ENCODE measurements at regions not wholly inside any gene's neighbourhood (a gene's known extent, or its start where the extent isn't known, plus 50 kb on each side); places are given as distances from the start of the nearest gene placed in this dataset.

DNA sequence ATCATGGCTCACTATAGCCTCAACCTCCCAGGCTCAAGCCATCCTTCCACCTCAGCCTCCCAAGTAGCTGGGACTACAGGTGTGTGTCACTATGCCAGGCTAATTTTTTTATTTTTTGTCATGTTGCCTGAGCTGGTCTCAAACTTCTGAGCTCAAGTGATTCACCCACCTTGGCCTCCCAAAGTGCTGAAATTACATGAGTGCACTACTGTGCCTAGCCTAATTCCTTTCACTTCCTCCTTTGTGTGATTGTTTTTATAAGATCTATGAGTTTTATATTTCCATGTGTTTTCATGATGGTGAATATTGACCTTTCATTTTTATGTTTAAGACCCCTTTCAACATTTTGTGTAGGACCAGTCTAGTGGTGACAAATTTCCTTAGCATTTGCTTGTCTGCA is 55.2 kb upstream of the IL12B start:
- DNase-seq (ENCODE audit: low read depth in 1 of 2, low spot score in 1 of 2): no peak

DNA sequence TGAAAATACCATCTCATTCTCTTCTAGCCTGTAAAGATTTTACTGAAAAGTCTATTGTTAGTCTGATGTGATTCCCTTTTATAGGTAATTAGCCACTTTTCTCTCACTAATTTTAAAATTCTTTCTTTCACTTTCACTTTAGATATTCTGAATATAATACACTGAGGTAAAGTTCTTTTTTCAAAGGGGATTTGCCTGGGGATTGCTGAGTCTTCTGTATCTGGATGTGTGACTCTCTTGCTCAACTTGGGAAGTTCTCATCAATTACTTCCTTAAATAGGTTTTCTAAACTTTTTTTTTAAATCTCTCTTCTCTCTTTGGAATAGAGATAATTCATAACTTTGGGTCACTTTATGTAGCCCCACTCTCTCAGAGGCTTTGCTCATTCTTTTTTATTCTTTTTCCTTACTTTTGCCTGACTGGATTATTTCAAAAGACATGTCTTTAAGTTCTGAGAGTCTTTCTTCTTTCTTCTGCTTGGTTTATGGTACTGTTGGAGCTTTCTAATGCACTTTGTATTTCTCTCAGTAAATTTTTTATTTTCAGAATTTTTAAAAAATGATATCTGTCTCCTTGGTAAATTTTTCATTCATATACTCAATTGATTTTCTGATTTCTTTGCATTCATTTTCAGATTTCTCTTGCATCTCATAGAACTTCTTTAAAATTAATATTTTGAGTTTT is 55.9 kb upstream of the IL12B start:
- DNase-seq (ENCODE audit: low read depth in 1 of 2, low spot score in 1 of 2): no peak

DNA sequence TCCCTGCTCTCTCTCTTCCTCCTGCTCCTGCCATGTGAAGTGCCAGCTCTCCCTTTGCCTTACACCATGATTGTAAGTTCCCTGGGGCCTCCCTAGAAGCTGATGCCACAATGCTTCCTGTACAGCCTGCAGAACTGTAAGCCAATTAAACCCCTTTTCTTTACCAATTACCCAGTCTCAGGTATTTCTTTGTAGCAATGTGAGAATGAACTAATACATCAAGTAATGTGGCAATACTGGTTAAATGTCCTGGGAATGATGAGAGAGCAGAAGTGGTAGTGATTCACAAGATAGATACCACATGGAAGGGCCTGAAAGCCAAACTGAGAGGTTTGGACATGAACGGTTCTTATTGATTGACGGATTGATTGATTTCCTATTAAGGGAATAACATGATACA is 62.6 kb upstream of the IL12B start:
- DNase-seq (ENCODE audit: low read depth in 1 of 2, low spot score in 1 of 2): no peak

DNA sequence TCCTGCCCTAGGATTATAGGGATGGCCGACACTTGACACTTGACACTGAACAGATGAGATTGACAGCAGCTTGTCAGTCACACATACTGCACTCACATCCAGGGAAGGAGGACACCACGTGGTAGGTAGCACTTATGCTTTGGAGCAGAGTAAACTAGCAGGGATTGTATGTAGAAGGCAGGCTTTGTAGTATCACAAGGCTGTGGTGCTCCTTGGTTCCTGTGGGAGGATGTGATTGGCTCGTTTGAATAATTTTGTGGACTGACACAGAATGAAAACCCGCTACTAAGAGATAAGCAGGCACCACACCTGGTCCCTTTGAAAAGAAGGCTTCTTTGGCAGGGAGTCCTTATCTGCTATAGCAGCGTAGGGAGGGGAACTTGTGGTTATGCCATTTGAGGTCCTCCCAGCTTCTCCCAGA is 63.6 kb upstream of the IL12B start:
- DNase-seq (ENCODE audit: low read depth in 1 of 2, low spot score in 1 of 2): no peak

DNA sequence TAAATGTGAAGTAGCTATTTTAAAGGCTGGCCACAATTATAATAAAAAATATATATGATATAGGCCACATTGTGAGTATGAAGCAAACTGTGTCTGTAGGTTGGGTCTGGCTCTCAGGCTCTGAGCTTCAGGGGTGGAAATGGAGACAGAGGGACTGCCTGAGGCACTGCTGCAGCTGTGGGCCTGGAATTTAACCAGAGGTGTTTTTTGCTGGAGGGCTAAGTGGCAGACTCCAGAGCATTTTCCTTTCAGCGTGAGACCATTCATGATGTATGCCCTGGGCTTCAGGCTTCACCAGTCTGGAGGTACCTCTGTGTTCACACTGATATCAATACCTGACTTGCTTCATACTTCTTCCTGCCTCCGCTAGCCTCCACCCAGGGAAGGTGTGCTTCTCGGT is 64.9 kb upstream of the IL12B start:
- DNase-seq (ENCODE audit: low read depth in 1 of 2, low spot score in 1 of 2): no peak

DNA sequence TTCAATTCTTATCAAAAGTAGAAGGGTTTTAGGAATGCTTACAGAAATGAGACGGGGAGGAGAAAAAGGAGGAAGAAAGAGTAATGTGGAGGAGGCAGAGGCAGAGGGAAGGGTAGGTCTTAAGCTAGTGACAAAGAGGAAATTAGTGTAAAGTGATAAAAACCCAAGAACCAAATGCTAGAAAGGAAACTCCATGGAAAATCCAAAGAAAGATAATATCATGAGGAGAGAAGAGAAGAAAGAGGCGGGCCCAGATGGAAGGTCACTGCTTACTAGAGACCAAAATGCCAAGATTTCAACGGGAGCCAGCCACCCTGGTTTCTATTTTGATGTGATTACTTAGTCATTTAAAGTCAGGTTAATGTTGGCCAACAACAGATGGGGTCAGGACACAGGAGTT is 68.6 kb upstream of the IL12B start:
- no peak for DNase-seq (ENCODE audit: low read depth in 1 of 2, low spot score in 1 of 2)

DNA sequence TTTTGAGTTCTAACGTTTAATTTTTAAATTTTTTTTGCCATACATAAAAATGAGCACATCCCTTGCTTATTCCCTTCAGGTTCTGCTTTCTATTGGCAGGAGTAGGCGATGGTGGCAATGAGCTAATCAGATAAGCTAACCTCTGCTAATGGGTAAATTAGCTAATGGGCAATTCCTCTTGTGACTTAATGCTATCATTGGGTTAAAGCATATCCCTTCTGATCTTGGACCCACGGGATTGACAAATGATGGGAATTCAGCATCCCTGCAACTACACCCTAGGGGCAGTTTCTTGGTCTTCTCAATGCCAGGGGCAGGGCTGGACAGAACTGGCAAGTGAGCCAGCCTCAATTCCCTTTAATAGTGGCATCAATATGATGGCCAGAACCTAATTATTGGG is 70.2 kb upstream of the IL12B start:
- DNase-seq (ENCODE audit: low read depth in 1 of 2, low spot score in 1 of 2): no peak

DNA sequence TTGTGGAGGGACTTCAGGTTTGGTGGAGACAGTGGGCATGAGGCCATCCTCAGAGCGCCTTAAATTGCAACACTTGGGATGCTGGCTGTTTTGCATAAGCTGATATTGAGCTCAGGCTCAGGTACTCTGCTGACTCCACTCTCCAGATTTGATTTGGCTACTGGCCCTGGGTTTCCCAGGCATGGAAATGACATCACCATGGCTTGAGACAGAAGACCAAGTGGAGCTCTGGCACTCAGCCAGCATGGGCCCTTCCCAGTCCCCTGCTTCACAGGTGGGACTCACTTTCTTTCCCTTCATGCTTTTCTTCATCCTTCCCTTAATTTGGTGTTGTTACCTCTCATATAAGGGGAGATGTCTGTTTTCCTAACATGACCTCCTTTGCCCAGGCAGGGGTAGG is 72.0 kb upstream of the IL12B start:
- no peak for DNase-seq (ENCODE audit: low read depth in 1 of 2, low spot score in 1 of 2)

DNA sequence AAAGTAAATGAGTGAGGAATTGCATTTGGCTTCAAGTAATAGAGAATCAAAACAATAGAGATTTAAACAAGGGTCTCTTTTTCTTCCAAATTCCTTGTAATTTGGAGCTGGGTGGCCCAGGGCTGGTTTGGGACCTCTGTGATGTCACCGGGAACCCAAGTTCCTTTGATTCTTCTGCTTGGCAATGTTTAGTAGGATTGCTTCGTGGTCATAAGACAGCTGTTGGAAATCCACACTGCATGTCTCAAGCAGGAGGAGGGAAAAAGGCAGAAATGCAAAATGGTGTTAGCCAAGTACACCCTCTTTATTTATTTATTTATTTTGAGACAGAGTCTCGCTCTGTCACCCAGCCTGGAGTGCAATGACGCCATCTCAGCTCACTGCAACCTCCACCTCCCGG is 72.6 kb upstream of the IL12B start:
- no peak for DNase-seq (ENCODE audit: low read depth in 1 of 2, low spot score in 1 of 2)

DNA sequence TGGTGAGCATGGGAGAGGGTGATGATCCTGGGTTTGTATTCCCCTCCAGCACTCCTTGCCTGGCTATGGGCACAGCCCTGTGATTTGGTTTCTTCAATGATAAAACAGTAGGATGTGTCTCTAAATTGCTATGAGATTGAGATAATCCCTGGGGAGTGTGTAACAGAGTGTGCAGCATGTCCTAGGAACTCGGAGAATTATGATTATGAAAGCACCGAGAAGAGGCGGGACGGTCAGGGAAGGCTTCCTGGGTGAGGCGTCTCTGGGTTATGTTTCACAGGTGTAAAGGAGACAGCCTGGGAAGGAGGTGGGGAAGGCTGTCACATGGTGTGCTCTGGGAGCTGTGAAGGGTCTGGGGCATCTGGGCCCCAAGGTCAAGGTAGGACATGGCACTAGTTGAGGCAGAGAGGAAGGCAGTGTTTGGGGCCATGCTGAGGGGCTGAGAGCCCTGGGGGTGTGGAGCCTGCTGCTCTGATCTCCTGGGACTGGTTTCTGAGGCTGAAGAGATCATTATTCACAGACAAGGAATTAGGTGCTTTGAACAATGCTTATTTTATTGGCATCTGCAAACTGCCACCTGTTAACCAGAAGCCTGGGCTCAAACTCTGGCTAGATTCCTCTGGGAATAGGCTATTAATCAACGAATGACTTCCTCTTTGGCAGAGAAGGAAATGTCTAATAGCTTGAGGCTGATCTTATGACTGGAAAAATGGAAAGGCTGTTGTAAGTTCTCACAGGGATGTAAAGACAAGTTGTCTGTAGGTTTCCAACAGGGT is 73.8 kb upstream of the IL12B start:
- no peak for DNase-seq (ENCODE audit: low read depth in 1 of 2, low spot score in 1 of 2)

DNA sequence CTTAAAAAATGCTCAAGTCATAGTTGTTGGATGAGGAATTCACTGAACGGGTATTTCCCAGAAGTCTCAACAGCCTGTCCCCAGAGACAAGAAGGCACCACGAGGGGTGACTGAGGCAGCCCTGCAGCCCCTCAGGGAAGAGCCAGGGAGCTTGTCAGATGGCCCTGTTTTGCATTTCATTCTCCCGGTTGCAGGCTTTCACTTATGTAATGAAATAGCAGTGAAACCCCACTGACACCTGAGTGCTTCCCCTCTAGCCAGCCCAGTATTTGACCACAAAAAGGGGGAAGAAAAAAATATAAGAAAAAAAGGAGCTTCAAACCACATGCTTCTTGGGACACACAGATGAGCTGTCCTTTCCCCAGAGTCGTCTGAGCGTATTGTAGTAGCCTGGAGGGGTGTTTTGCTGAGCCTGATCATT is 75.3 kb upstream of the IL12B start:
- no peak for DNase-seq (ENCODE audit: low read depth in 1 of 2, low spot score in 1 of 2)

DNA sequence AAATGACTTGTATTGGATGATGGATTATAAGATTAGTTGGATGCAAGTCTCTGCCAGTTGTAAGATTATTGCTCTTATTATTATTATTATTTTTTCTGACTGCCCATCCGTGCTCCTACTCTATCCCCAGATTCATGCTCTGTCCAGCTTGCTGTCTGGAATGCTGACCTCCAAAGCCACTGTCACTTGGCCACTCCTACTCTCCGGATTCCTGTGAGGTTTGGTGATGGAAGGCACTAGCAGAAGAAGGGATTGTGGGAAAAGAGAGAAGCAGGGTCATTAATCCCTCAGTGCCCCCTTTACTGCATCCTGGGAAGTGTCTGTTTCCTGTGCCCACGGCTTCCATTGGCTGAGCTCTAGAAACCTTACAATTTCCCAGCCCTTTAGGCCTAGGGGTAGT is 76.3 kb upstream of the IL12B start:
- DNase-seq (ENCODE audit: low read depth in 1 of 2, low spot score in 1 of 2): no peak

DNA sequence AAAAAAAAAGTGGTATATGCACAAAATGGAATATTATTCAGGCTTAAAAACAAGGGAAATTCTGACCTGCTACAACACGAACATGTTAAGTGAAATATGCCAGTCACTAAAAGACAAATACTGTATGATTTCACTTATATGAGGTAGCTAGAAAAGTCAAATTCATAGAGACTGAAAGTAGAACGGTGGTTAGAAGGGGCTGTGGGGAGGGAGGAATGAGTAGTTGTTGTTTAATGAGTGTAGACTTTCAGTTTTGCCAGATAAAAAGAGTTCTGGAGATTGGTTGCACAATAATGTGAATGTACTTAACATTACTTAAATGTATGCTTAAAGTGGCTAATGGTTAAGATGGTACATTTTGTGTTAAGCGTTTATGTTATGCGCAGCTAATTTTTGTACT is 79.5 kb upstream of the IL12B start:
- DNase-seq (ENCODE audit: low read depth in 1 of 2, low spot score in 1 of 2): no peak

DNA sequence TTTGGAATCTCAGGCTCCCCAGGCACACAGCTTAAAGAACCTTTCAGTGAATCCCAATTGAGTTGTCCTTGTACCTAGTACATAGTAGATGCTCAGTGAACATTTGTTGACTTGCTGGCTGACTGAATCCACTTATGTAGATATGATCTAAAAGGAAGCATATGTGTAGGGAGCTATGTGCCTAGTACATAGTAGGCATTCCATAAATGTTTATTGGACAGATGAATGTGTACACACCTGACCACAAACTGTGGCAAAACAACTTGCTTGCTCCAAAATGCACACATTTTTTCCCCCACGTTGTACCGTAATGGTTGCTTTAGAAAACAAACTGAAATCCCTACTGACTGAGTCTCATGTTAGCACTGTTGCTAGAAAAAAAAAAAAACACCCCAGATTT is 80.2 kb upstream of the IL12B start:
- no peak for DNase-seq (ENCODE audit: low read depth in 1 of 2, low spot score in 1 of 2)

DNA sequence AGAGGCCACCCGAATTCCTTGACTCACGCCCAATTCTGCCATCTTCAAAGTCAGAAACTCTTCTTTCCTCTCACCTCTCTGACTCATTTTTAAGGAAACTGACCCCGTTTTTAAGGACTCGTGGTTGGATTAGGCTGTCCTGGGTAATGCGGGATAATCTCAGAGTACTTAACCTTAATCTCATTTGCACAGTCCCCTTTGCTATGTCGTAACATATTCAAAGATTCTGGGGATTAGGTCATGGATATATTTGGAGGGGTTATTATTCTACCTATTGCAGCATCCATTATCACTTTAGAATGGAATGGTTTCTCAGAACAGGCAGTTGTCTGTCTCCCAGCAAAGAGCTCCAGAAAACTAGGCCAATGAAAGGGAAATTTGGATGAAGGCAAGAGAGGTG is 80.8 kb upstream of the IL12B start:
- DNase-seq (ENCODE audit: low read depth in 1 of 2, low spot score in 1 of 2): no peak

DNA sequence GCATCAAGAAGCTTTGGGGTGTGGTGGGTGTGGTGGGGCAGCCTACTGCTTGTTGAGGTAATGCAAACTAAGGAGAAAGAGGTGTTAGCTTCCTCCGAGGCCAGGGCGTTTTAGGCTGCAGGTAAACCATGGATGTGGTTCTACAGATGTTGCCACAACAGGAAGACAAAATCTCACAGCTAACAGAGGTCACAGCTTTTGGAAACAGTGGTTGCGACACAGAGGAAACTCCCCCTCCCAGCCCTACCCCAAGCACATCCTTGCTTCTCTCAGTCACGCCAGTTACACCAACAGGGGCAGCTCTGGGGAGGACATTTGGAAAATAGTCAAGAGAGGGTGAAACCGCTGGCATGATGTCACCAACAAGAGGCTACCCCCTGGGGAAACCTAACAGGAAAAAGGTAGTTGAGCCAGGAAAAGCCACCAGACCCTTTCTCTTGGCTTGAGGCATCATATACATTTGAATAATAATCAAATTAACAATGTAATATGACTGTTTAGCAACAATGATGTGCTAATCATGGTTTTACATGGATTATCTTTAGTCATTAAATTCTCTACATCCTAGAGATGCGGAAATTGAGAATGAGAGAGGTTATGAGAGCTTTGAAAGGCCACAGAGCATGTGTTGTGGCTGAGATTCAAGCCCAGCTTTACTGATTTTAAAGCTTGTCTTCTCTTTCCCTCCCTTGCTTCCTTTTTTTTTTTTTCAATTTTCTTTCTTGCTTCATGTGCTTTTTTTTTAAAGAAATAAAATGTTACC is 82.2 kb upstream of the IL12B start:
- DNase-seq (ENCODE audit: low read depth in 1 of 2, low spot score in 1 of 2): peak; percentile 21 to 36

DNA sequence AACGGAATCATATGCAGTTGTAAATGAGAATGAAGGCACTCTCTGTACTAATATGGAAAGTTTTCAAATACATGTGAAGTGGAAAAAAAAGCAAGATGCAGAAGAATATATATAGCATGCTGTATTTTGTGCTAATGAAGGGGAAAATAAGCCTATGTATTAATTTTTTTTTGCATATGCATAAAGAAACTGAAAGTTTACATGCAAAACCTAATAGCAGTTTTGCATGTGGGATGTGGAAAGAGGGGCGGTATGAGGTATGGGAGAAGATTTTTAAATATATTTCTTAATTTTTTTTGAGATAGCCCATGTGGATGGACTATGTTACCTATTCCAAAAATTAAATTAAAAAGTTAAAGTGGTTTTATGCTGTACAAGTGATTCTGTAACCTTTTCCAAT is 83.7 kb upstream of the IL12B start:
- no peak for DNase-seq (ENCODE audit: low read depth in 1 of 2, low spot score in 1 of 2)

DNA sequence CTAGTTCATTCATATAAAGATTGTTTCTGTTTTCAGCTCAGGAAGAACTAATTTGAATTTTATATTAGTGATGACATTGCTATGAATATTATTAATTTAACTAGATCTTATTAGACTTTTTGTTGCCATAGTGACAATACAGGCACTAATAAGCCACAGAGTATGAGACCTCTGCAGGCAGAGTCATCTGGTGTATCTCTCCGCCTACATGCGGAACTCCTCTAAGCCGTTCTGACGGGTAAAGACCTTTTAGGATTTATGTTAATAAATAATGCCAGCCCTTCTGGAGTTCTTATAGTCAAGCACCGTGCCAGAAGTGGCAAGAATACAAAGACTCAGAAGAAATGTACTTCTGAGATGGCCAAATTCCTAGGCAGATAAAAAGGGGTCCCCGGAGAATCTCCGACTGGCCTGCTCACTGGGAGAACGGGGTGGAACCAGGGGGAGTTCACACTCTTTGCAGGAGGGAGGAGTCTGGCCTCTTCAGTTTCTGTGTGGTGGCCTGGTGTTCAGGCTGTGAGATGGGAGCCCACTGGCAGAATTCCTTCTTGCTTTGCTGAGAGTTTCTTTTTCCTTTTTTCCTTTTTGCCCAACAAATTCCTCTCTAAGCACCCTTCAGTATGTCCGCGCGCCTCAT is 85.1 kb upstream of the IL12B start:
- DNase-seq (ENCODE audit: low read depth in 1 of 2, low spot score in 1 of 2): no peak

DNA sequence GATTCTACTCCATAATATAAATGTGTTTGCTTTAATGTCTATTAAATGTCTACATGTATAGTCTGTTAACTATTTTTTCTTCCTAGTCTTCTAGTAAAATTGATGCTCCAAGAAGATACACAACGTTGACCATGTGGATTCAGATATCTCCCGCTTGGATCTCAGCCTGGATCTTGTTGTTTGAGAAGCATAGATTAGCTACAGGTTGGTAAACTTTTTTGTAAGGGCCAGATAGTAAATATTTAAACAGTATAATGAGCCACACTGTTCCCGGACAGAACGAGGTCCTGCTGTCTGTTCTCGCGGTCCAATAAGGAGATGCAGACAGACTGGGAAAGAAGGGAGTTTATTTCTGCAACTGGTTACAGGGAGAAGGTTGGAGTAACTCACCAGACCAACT is 86.2 kb upstream of the IL12B start:
- no peak for DNase-seq (ENCODE audit: low read depth in 1 of 2, low spot score in 1 of 2)

DNA sequence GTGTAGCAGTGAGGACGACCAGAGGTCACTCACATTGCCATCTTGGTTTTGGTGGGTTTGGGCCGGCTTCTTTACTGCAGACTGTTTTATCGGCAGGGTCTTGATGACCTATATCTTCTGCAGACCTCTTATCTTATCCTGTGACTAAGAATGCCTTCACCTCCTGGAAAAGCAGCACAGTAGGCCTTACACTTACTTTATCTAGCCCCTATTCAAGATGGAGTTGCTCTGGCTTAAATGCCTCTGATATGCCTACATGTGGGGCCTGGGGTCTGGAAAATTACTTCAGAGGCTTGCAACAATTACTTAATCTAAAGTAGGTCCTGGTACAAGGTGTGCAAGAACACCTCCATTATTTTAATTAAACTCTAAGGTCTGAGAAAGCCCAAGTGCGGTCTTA is 86.9 kb upstream of the IL12B start:
- DNase-seq (ENCODE audit: low read depth in 1 of 2, low spot score in 1 of 2): no peak

DNA sequence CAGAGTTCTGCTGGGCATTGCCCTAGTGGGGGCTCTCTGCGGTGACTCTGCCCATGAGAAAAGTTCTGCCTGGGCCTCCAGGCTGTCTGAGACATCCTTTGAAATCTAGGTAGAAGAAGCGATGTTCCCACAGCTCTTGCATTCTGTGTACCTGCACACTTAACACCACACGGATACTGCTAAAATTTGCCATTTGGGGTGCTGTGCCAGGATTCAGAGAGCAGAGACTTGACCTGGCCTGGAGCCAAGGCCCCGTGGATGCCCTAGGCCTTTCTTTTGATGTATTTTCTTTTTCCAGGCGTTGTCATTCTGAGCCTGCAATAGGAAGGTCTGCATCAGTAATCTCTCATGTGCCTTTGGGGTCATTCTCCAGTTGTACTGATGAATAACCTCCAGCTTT is 89.3 kb upstream of the IL12B start:
- DNase-seq (ENCODE audit: low read depth in 1 of 2, low spot score in 1 of 2): no peak

DNA sequence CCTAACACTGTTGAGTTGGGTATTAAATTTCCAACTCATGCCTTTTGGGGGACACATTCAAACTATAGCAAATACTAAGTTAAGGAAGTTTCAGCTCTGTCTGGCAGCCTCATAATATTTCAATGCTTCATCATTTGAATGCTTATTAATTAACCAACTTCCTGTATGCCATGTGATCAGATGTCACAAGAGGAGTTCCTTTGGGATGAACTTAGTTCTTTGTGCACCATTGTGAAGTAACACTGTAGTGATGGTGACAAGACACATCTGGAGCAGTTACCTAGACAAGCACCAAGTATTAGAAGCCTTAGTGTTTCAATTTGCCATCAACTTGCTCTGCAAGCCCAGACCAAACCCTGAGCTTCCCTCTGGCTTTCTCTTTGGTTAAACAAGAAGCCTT is 90.7 kb upstream of the IL12B start:
- no peak for DNase-seq (ENCODE audit: low read depth in 1 of 2, low spot score in 1 of 2)
